ENCODE measurements at regions not wholly inside any gene's neighbourhood (a gene's known extent, or its start where the extent isn't known, plus 50 kb on each side); places are given as distances from the start of the nearest gene placed in this dataset.
"Not testable (repeated sequence)": the region's sequence is repeated elsewhere in the genome, so short reads cannot be mapped to it uniquely, and the experiment has no call there.

- not testable (repeated sequence) for H3K4me3 ChIP-seq (ENCODE audit: low read depth, low read length); H2BK120ac ChIP-seq (ENCODE audit: insufficient read depth, low read length, poor library complexity); H3K18ac ChIP-seq (ENCODE audit: low read length); H4K91ac ChIP-seq (ENCODE audit: low read depth, low read length); H3K79me2 ChIP-seq (ENCODE audit: control insufficient read depth, insufficient read depth, low read length, poor library complexity); DNase-seq; H3K4me1 ChIP-seq (ENCODE audit: control insufficient read depth in 1 of 2, insufficient read depth in 2 of 2, low read length in 2 of 2); H2AFZ ChIP-seq (ENCODE audit: insufficient read depth, low read length, poor library complexity); H2AK5ac ChIP-seq (ENCODE audit: low read length); H3K9ac ChIP-seq (ENCODE audit: low read length); H3K27me3 ChIP-seq (ENCODE audit: insufficient read depth, low read length); H3K4ac ChIP-seq (ENCODE audit: low read depth, low read length); H4K12ac ChIP-seq (ENCODE audit: low read depth, low read length); H2BK5ac ChIP-seq (ENCODE audit: low read depth, low read length, poor library complexity); H3K14ac ChIP-seq (ENCODE audit: low read length); H3K9me3 ChIP-seq (ENCODE audit: insufficient read depth, low read depth, low read length); H2BK12ac ChIP-seq (ENCODE audit: low read length); H3K23ac ChIP-seq (ENCODE audit: low read length); H3K79me1 ChIP-seq (ENCODE audit: low read length); H4K8ac ChIP-seq (ENCODE audit: low read depth, low read length); H3K36me3 ChIP-seq (ENCODE audit: control insufficient read depth in 1 of 2, insufficient read depth in 2 of 2, low read length in 2 of 2); H3K4me2 ChIP-seq (ENCODE audit: low read length); H3K27ac ChIP-seq (ENCODE audit: low read depth, low read length)
- no CpG with 5 or more reads among the region's 6 CpGs for WGBS (ENCODE audit: extremely low coverage, insufficient coverage, insufficient read length)
Observed at GRCh38 chr16:77525226-77525625, 90.4 kb upstream of the ADAMTS18 start.

- H3K79me2 ChIP-seq (ENCODE audit: control insufficient read depth, insufficient read depth, low read length, poor library complexity), result no peaks in the 10 kb centered on the region
- H2BK120ac ChIP-seq (ENCODE audit: insufficient read depth, low read length, poor library complexity), result no peak overlapping the region
- H3K27me3 ChIP-seq (ENCODE audit: insufficient read depth, low read length), result no peaks in the 10 kb centered on the region
- no peak overlapping the region for H4K91ac ChIP-seq (ENCODE audit: low read depth, low read length)
- no peak overlapping the region for H4K8ac ChIP-seq (ENCODE audit: low read depth, low read length)
- no peak overlapping the region for H2BK12ac ChIP-seq (ENCODE audit: low read length)
- H3K4me1 ChIP-seq (ENCODE audit: control insufficient read depth in 1 of 2, insufficient read depth in 2 of 2, low read length in 2 of 2), result no peaks in the 10 kb centered on the region
- no peaks in the 10 kb centered on the region for H3K36me3 ChIP-seq (ENCODE audit: control insufficient read depth in 1 of 2, insufficient read depth in 2 of 2, low read length in 2 of 2)
- no CpG with 5 or more reads among the region's 1 CpG for WGBS (ENCODE audit: extremely low coverage, insufficient coverage, insufficient read length)
- H2AFZ ChIP-seq (ENCODE audit: insufficient read depth, low read length, poor library complexity), result no peak overlapping the region
- no peak overlapping the region for H3K4me2 ChIP-seq (ENCODE audit: low read length)
- H3K9ac ChIP-seq (ENCODE audit: low read length), result no peak overlapping the region
- no peaks in the 10 kb centered on the region for H3K79me1 ChIP-seq (ENCODE audit: low read length)
- no peak overlapping the region for H3K23ac ChIP-seq (ENCODE audit: low read length)
- no peak overlapping the region for H3K4me3 ChIP-seq (ENCODE audit: low read depth, low read length)
- no peak overlapping the region for H3K14ac ChIP-seq (ENCODE audit: low read length)
- H4K12ac ChIP-seq (ENCODE audit: low read depth, low read length), result no peak overlapping the region
- H2AK5ac ChIP-seq (ENCODE audit: low read length), result no peak overlapping the region
- H3K18ac ChIP-seq (ENCODE audit: low read length), result no peak overlapping the region
- H3K9me3 ChIP-seq (ENCODE audit: insufficient read depth, low read depth, low read length), result no peaks in the 10 kb centered on the region
- no peak overlapping the region for H3K4ac ChIP-seq (ENCODE audit: low read depth, low read length)
- H3K27ac ChIP-seq (ENCODE audit: low read depth, low read length), result no peak overlapping the region
- DNase-seq, result peak in 1 of 2 donors; percentile 61
- no peak overlapping the region for H2BK5ac ChIP-seq (ENCODE audit: low read depth, low read length, poor library complexity)
Observed at GRCh38 chr16:77531752-77532151, 96.9 kb upstream of the ADAMTS18 start.

- H3K9ac ChIP-seq (ENCODE audit: low read length), result no peak overlapping the region
- no peaks in the 10 kb centered on the region for H3K79me1 ChIP-seq (ENCODE audit: low read length)
- H2AK5ac ChIP-seq (ENCODE audit: low read length), result no peak overlapping the region
- H3K27me3 ChIP-seq (ENCODE audit: insufficient read depth, low read length), result no peaks in the 10 kb centered on the region
- DNase-seq, result no peak
- H3K9me3 ChIP-seq (ENCODE audit: insufficient read depth, low read depth, low read length), result no peaks in the 10 kb centered on the region
- H4K91ac ChIP-seq (ENCODE audit: low read depth, low read length), result no peak overlapping the region
- no peak overlapping the region for H3K4ac ChIP-seq (ENCODE audit: low read depth, low read length)
- no peak overlapping the region for H3K4me2 ChIP-seq (ENCODE audit: low read length)
- H2BK12ac ChIP-seq (ENCODE audit: low read length), result no peak overlapping the region
- peaks cover 0 to 2% of the 10 kb centered on the region in 2 experiments for H3K4me1 ChIP-seq (ENCODE audit: control insufficient read depth in 1 of 2, insufficient read depth in 2 of 2, low read length in 2 of 2)
- H2AFZ ChIP-seq (ENCODE audit: insufficient read depth, low read length, poor library complexity), result no peak overlapping the region
- no CpG with 5 or more reads among the region's 5 CpGs for WGBS (ENCODE audit: extremely low coverage, insufficient coverage, insufficient read length)
- H2BK120ac ChIP-seq (ENCODE audit: insufficient read depth, low read length, poor library complexity), result no peak overlapping the region
- H3K36me3 ChIP-seq (ENCODE audit: control insufficient read depth in 1 of 2, insufficient read depth in 2 of 2, low read length in 2 of 2), result no peaks in the 10 kb centered on the region
- no peak overlapping the region for H3K14ac ChIP-seq (ENCODE audit: low read length)
- H3K23ac ChIP-seq (ENCODE audit: low read length), result peak overlapping the region; percentile 92
- H3K4me3 ChIP-seq (ENCODE audit: low read depth, low read length), result no peak overlapping the region
- no peak overlapping the region for H3K27ac ChIP-seq (ENCODE audit: low read depth, low read length)
- H4K12ac ChIP-seq (ENCODE audit: low read depth, low read length), result no peak overlapping the region
- no peak overlapping the region for H4K8ac ChIP-seq (ENCODE audit: low read depth, low read length)
- H3K79me2 ChIP-seq (ENCODE audit: control insufficient read depth, insufficient read depth, low read length, poor library complexity), result no peaks in the 10 kb centered on the region
- no peak overlapping the region for H2BK5ac ChIP-seq (ENCODE audit: low read depth, low read length, poor library complexity)
- H3K18ac ChIP-seq (ENCODE audit: low read length), result no peak overlapping the region
Observed at GRCh38 chr16:77536809-77537208, 102.0 kb upstream of the ADAMTS18 start.

- no peak overlapping the region for H2BK5ac ChIP-seq (ENCODE audit: low read depth, low read length, poor library complexity)
- no peak overlapping the region for H3K4ac ChIP-seq (ENCODE audit: low read depth, low read length)
- no peaks in the 10 kb centered on the region for H3K79me2 ChIP-seq (ENCODE audit: control insufficient read depth, insufficient read depth, low read length, poor library complexity)
- no peak overlapping the region for H3K18ac ChIP-seq (ENCODE audit: low read length)
- H2BK12ac ChIP-seq (ENCODE audit: low read length), result no peak overlapping the region
- no peak overlapping the region for H2AFZ ChIP-seq (ENCODE audit: insufficient read depth, low read length, poor library complexity)
- no CpG with 5 or more reads among the region's 3 CpGs for WGBS (ENCODE audit: extremely low coverage, insufficient coverage, insufficient read length)
- no peak overlapping the region for H3K4me3 ChIP-seq (ENCODE audit: low read depth, low read length)
- H3K9ac ChIP-seq (ENCODE audit: low read length), result no peak overlapping the region
- H2AK5ac ChIP-seq (ENCODE audit: low read length), result no peak overlapping the region
- H3K27me3 ChIP-seq (ENCODE audit: insufficient read depth, low read length), result no peaks in the 10 kb centered on the region
- H3K36me3 ChIP-seq (ENCODE audit: control insufficient read depth in 1 of 2, insufficient read depth in 2 of 2, low read length in 2 of 2), result no peaks in the 10 kb centered on the region
- H3K14ac ChIP-seq (ENCODE audit: low read length), result no peak overlapping the region
- no peak overlapping the region for H4K8ac ChIP-seq (ENCODE audit: low read depth, low read length)
- H3K27ac ChIP-seq (ENCODE audit: low read depth, low read length), result no peak overlapping the region
- no peaks in the 10 kb centered on the region for H3K79me1 ChIP-seq (ENCODE audit: low read length)
- H3K4me1 ChIP-seq (ENCODE audit: control insufficient read depth in 1 of 2, insufficient read depth in 2 of 2, low read length in 2 of 2), result peaks cover 0 to 2% of the 10 kb centered on the region in 2 experiments
- H3K23ac ChIP-seq (ENCODE audit: low read length), result no peak overlapping the region
- DNase-seq, result no peak
- H4K91ac ChIP-seq (ENCODE audit: low read depth, low read length), result no peak overlapping the region
- no peak overlapping the region for H4K12ac ChIP-seq (ENCODE audit: low read depth, low read length)
- no peak overlapping the region for H3K4me2 ChIP-seq (ENCODE audit: low read length)
- no peaks in the 10 kb centered on the region for H3K9me3 ChIP-seq (ENCODE audit: insufficient read depth, low read depth, low read length)
- H2BK120ac ChIP-seq (ENCODE audit: insufficient read depth, low read length, poor library complexity), result no peak overlapping the region
Observed at GRCh38 chr16:77539421-77540034, 104.7 kb upstream of the ADAMTS18 start.
